SK-N-SH (cell line): ENCODE measurements at regions not wholly inside any gene's neighbourhood (a gene's known extent, or its start where the extent isn't known, plus 50 kb on each side); places are given as distances from the start of the nearest gene placed in this dataset.

ENCODE experiments used
- CTCF ChIA-PET: fragments of 300-600, 350-600 bp; formaldehyde crosslinking; extraction: SDS; loops from one replicate; lab custom pipeline; 2021; lab: Yijun Ruan, JAX
- POLR2A ChIA-PET: fragments of 350-600 bp; sonication (Branson Sonifier 250); formaldehyde crosslinking; extraction: SDS; loops from one replicate; lab custom pipeline; 2020; ENCODE audit warnings: antibody characterized with exemption, inconsistent platforms; lab: Yijun Ruan, JAX
- DNase-seq: peaks from one replicate; pipeline ENCODE4 v3.0.0; 2012
- H2AFZ ChIP-seq: fragments of 200-600 bp; sonication (generic); 2 replicates; pipeline ENCODE4 v1.8.1; 2016; ENCODE audit warnings: antibody characterized with exemption, mild to moderate bottlenecking, low read depth
- H3F3A ChIP-seq: fragments of 200-600 bp; sonication (generic); replicated peaks from 2 replicates; pipeline ENCODE3; 2016; ENCODE audit warnings: antibody characterized with exemption, mild to moderate bottlenecking; ENCODE audit not compliant: insufficient read depth
- H3K27ac ChIP-seq, 2 experiments: fragments of 200-500 bp in 1 of 2; fragments of 200-600 bp in 1 of 2; sonication (Bioruptor generic) in 1 of 2; sonication (generic), shearing (Covaris generic) in 1 of 2; 2 replicates each; pipeline versions ENCODE4 v1.5.1 to v1.6.1; 2014 to 2016; ENCODE audit warnings: low read depth in 2 of 2, inconsistent platforms in 1 of 2, low read length in 1 of 2, mild to moderate bottlenecking in 1 of 2, mixed read lengths in 1 of 2
- H3K27me3 ChIP-seq: fragments of 200-600 bp; sonication (generic), shearing (Covaris generic); 2 replicates; pipeline ENCODE4 v1.6.1; 2016; ENCODE audit warnings: mixed run types; ENCODE audit not compliant: insufficient read depth
- H3K36me3 ChIP-seq, 2 experiments: fragments of 200-500 bp in 1 of 2; fragments of 200-600 bp in 1 of 2; sonication (Bioruptor generic) in 1 of 2; sonication (generic) in 1 of 2; replicated peaks in 1 of 2; 2 replicates each; pipeline versions ENCODE3 to v1.5.1; 2014 to 2016; ENCODE audit warnings: low read length in 1 of 2, mild to moderate bottlenecking in 1 of 2; ENCODE audit not compliant: insufficient read depth in 2 of 2, control insufficient read depth in 1 of 2
- H3K4me1 ChIP-seq, 2 experiments: fragments of 200-500 bp in 1 of 2; fragments of 200-600 bp in 1 of 2; sonication (Bioruptor generic) in 1 of 2; sonication (generic), shearing (Covaris generic) in 1 of 2; 2 replicates each; pipeline versions ENCODE4 v1.5.1 to v1.6.1; 2014 to 2016; ENCODE audit warnings: low read depth in 1 of 2, low read length in 1 of 2, mixed run types in 1 of 2; ENCODE audit not compliant: insufficient read depth in 2 of 2, control insufficient read depth in 1 of 2
- H3K4me2 ChIP-seq: fragments of 200-600 bp; sonication (generic), shearing (Covaris generic); 2 replicates; pipeline ENCODE4 v1.6.1; 2017; ENCODE audit warnings: mixed run types
- H3K4me3 ChIP-seq, 2 experiments: fragments of 200-500 bp in 1 of 2; fragments of 200-600 bp in 1 of 2; sonication (Bioruptor generic) in 1 of 2; sonication (generic), shearing (Covaris generic) in 1 of 2; 2 replicates each; pipeline versions ENCODE4 v1.5.1 to v1.8.1; 2014 to 2016; ENCODE audit warnings: low read depth in 2 of 2, inconsistent platforms in 1 of 2, low read length in 1 of 2, mild to moderate bottlenecking in 1 of 2, mixed read lengths in 1 of 2, moderate library complexity in 1 of 2
- H3K79me2 ChIP-seq: fragments of 200-600 bp; sonication (generic); 2 replicates; pipeline ENCODE4 v1.8.1; 2017; ENCODE audit warnings: mild to moderate bottlenecking; ENCODE audit not compliant: insufficient read depth
- H3K9ac ChIP-seq: fragments of 200-600 bp; sonication (generic); 2 replicates; pipeline ENCODE4 v1.6.1; 2017; ENCODE audit warnings: mixed run types
- H3K9me2 ChIP-seq: fragments of 200-600 bp; sonication (generic); 2 replicates; pipeline ENCODE4 v1.6.1; 2017; ENCODE audit warnings: mixed run types
- H3K9me3 ChIP-seq: fragments of 200-600 bp; sonication (generic); 2 replicates; pipeline ENCODE4 v1.6.1; 2017; ENCODE audit warnings: mixed run types, mild to moderate bottlenecking, moderate library complexity
- H4K20me1 ChIP-seq: fragments of 200-600 bp; sonication (generic); 2 replicates; pipeline ENCODE4 v1.6.1; 2017; ENCODE audit warnings: mild to moderate bottlenecking, mixed run types; ENCODE audit not compliant: insufficient read depth
- ELF1 ChIP-seq: IDR thresholded peaks from 2 replicates; pipeline ENCODE4 v1.4.0; 2012
- EP300 ChIP-seq, 2 experiments: IDR thresholded peaks; 2 replicates each; pipeline versions ENCODE4 v1.4.0 to v1.6.1; 2012; ENCODE audit warnings: borderline replicate concordance in 1 of 2, low read depth in 1 of 2, low read length in 1 of 2
- GATA2 ChIP-seq: sonication (generic); formaldehyde crosslinking; IDR thresholded peaks from 2 replicates; pipeline ENCODE4 v1.5.0; 2020; ENCODE audit warnings: mild to moderate bottlenecking, missing genetic modification reagents
- JUND ChIP-seq: IDR thresholded peaks from 2 replicates; pipeline ENCODE4 v1.4.0; 2012
- RAD21 ChIP-seq: IDR thresholded peaks from 2 replicates; pipeline ENCODE4 v1.6.1; 2012; ENCODE audit warnings: mild to moderate bottlenecking, low read length
- SIN3A ChIP-seq: IDR thresholded peaks from 2 replicates; pipeline ENCODE4 v1.6.1; 2012; ENCODE audit warnings: low read depth, mild to moderate bottlenecking, low read length, moderate library complexity, borderline replicate concordance
- TCF12 ChIP-seq: IDR thresholded peaks from 2 replicates; pipeline ENCODE4 v1.4.0; 2012
- USF1 ChIP-seq: IDR thresholded peaks from 2 replicates; pipeline ENCODE4 v1.4.0; 2012; ENCODE audit warnings: low read depth, borderline replicate concordance
- ZBTB33 ChIP-seq: IDR thresholded peaks from 2 replicates; pipeline ENCODE4 v1.4.0; 2012; ENCODE audit warnings: low read depth, borderline replicate concordance
- WGBS: methylation state at CpG from one replicate; pipeline ENCODE4 v1.1.6; 2017; ENCODE audit warnings: low lambda C conversion rate; 5-methylcytosine and 5-hydroxymethylcytosine counted together

- no peaks in the 10 kb centered on the region for H3K27me3 ChIP-seq
- H3K4me1 ChIP-seq, result no peaks in the 10 kb centered on the region
- no peak overlapping the region for H3K27ac ChIP-seq
- no peak overlapping the region for H2AFZ ChIP-seq
- no peaks in the 10 kb centered on the region for H4K20me1 ChIP-seq
- H3K9me2 ChIP-seq, result no peaks in the 10 kb centered on the region
- no peak overlapping the region for H3K9ac ChIP-seq
- no peak for TF ChIP-seq ZBTB33
- TF ChIP-seq USF1, result no peak
- TF ChIP-seq ELF1, result no peak
- TF ChIP-seq, all 33 proteins: peak for 0
- no peak for DNase-seq
- no peaks in the 10 kb centered on the region for H3K79me2 ChIP-seq
- H3K36me3 ChIP-seq, result no peaks in the 10 kb centered on the region
- no peak overlapping the region for H3K4me2 ChIP-seq
- CTCF ChIA-PET, result no interaction called here
- 12% methylated on average over 3 of the region's 3 CpGs for WGBS
- POLR2A ChIA-PET, result no interaction called here
- no peaks in the 10 kb centered on the region for H3K9me3 ChIP-seq
- H3F3A ChIP-seq, result no peaks in the 10 kb centered on the region
- H3K4me3 ChIP-seq, result no peak overlapping the region
Observed at GRCh38 chr7:86199881-86200614, 443.7 kb upstream of the GRM3 start.

GRCh38 chr7:86190351-86190750, 453.4 kb upstream of the GRM3 start:
- CTCF ChIA-PET, result no interaction called here
- Histone ChIP-seq H3K36me3 (no peaks in the 10 kb centered on the region), H3K27me3 (no peaks in the 10 kb centered on the region)
- DNase-seq, result no peak
- TF ChIP-seq GATA2 (CRISPR knock-in tag) (no peak), JUND (no peak)
- TF ChIP-seq, all 33 proteins: peak for 0
- Histone ChIP-seq H3K9me2 (no peaks in the 10 kb centered on the region; the same call in 1 of the 2 replicates), H4K20me1 (no peaks in the 10 kb centered on the region), H3K79me2 (no peaks in the 10 kb centered on the region), H3K4me2 (no peak overlapping the region), H3F3A (no peaks in the 10 kb centered on the region), H3K4me3 (no peak overlapping the region), H3K4me1 (no peaks in the 10 kb centered on the region), H3K9ac (no peak overlapping the region), H2AFZ (no peak overlapping the region), H3K9me3 (no peaks in the 10 kb centered on the region; the same call in 1 of the 2 replicates), H3K27ac (no peak overlapping the region)
- POLR2A ChIA-PET, result no interaction called here

GRCh38 chr7:86181474-86181873, 462.2 kb upstream of the GRM3 start:
- TF ChIP-seq EP300 (IDR thresholded peaks at IDR 0.05; ENCODE audit: borderline replicate concordance in 1 of 2, low read depth in 1 of 2, low read length in 1 of 2) (no peak), RAD21 (no peak), SIN3A (no peak), TCF12 (no peak)
- H4K20me1 ChIP-seq, result no peaks in the 10 kb centered on the region
- H3K79me2 ChIP-seq, result no peaks in the 10 kb centered on the region
- H3K9me3 ChIP-seq, result no peaks in the 10 kb centered on the region
- no peaks in the 10 kb centered on the region for H3K36me3 ChIP-seq
- POLR2A ChIA-PET, result no interaction called here
- no peaks in the 10 kb centered on the region for H3K9me2 ChIP-seq
- no peaks in the 10 kb centered on the region for H3K4me1 ChIP-seq
- H3K27ac ChIP-seq, result no peak overlapping the region
- H2AFZ ChIP-seq, result no peak overlapping the region
- no peak for DNase-seq
- CTCF ChIA-PET, result no interaction called here
- 30% methylated on average over 3 of the region's 3 CpGs for WGBS
- no peak overlapping the region for H3K4me3 ChIP-seq
- H3K27me3 ChIP-seq, result no peaks in the 10 kb centered on the region
- H3F3A ChIP-seq, result no peaks in the 10 kb centered on the region
- H3K4me2 ChIP-seq, result no peak overlapping the region
- H3K9ac ChIP-seq, result no peak overlapping the region
